ENCODE measurements at regions not wholly inside any gene's neighbourhood (a gene's known extent, or its start where the extent isn't known, plus 50 kb on each side); places are given as distances from the start of the nearest gene placed in this dataset.

DNA sequence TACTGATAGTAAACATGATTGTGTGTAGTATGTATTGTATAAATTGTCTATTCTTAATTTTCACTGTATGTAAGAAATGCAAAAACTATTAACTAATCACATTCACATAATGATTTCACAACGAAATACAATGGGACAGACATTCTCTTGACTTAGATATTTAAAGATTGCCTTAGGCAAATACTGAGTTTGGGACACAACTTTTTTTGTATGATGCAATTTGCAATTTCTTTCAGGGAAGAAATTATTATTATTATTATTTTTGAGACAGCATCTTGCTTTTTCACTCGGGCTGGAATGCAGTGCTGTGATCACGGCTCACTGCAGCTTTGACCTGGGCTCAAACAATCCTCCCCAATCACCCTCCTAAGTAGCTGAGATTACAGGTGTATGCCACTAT is 173.2 kb upstream of the TRIM24 start:
- TF ChIP-seq POLR2A (IDR thresholded peaks at IDR 0.05), result no peak
- TF ChIP-seq, protein P1, sequence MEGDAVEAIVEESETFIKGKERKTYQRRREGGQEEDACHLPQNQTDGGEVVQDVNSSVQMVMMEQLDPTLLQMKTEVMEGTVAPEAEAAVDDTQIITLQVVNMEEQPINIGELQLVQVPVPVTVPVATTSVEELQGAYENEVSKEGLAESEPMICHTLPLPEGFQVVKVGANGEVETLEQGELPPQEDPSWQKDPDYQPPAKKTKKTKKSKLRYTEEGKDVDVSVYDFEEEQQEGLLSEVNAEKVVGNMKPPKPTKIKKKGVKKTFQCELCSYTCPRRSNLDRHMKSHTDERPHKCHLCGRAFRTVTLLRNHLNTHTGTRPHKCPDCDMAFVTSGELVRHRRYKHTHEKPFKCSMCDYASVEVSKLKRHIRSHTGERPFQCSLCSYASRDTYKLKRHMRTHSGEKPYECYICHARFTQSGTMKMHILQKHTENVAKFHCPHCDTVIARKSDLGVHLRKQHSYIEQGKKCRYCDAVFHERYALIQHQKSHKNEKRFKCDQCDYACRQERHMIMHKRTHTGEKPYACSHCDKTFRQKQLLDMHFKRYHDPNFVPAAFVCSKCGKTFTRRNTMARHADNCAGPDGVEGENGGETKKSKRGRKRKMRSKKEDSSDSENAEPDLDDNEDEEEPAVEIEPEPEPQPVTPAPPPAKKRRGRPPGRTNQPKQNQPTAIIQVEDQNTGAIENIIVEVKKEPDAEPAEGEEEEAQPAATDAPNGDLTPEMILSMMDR (IDR thresholded peaks at IDR 0.05), result no peak

Measured in esophagus squamous epithelium (tissue), 4 donors.